ENCODE measurements at regions not wholly inside any gene's neighbourhood (a gene's known extent, or its start where the extent isn't known, plus 50 kb on each side); places are given as distances from the start of the nearest gene placed in this dataset.

DNA sequence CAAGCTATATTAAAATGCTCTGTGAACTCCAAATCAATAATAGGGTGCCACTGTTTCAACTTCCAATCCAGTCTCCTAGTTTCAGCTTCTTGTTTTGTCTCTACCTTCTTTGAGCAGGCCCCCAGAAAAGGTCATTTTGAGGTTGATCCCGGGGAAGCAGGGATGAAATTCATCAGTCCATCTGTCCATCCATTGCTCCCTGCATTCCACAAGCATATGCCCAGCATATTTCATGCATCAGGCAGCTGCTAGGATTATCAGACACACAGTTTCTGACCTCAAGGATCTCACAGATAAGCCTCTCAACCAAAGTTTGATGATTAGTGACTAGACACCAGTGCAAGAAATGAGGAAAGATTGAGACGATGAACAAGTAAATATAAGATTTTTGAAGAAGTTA, 186.6 kb upstream of the PDE1C start:
- Histone ChIP-seq H3K36me3 (ENCODE audit: control insufficient read depth in 2 of 2, extremely low read depth in 1 of 2, insufficient read depth in 2 of 2, low read length in 2 of 2) (no peaks in the 10 kb centered on the region), H3K9me3 (ENCODE audit: control insufficient read depth, low read depth, low read length) (no peaks in the 10 kb centered on the region), H4K20me1 (ENCODE audit: control insufficient read depth, extremely low read depth, insufficient read depth, low read length) (no peaks in the 10 kb centered on the region), H3K27ac (ENCODE audit: control insufficient read depth, insufficient read depth, low read length) (no peak overlapping the region), H2AFZ (ENCODE audit: control insufficient read depth, low read length) (no peak overlapping the region), H3K9me1 (ENCODE audit: control insufficient read depth, extremely low read depth, insufficient read depth, low read length) (no peaks in the 10 kb centered on the region), H3K4me1 (ENCODE audit: control insufficient read depth, extremely low read depth, insufficient read depth, low read length) (no peaks in the 10 kb centered on the region), H3K4me3 (ENCODE audit: control insufficient read depth in 2 of 3, extremely low read depth in 1 of 3, insufficient read depth in 2 of 3, low read depth in 1 of 3, low read length in 3 of 3) (no peak overlapping the region), H3K79me2 (ENCODE audit: control insufficient read depth, insufficient read depth, low read length) (no peaks in the 10 kb centered on the region), H3K4me2 (ENCODE audit: control insufficient read depth, extremely low read depth, insufficient read depth, low read depth, low read length) (no peak overlapping the region), H3K27me3 (ENCODE audit: control insufficient read depth, extremely low read depth, insufficient read depth, low read length) (no peaks in the 10 kb centered on the region), H3K9ac (ENCODE audit: control insufficient read depth, extremely low read depth, insufficient read depth, low read length) (no peak overlapping the region)
- DNase-seq (ENCODE audit: low read depth, low spot score) (no peak), FAIRE-seq (no peak)
- TF ChIP-seq, protein P1, sequence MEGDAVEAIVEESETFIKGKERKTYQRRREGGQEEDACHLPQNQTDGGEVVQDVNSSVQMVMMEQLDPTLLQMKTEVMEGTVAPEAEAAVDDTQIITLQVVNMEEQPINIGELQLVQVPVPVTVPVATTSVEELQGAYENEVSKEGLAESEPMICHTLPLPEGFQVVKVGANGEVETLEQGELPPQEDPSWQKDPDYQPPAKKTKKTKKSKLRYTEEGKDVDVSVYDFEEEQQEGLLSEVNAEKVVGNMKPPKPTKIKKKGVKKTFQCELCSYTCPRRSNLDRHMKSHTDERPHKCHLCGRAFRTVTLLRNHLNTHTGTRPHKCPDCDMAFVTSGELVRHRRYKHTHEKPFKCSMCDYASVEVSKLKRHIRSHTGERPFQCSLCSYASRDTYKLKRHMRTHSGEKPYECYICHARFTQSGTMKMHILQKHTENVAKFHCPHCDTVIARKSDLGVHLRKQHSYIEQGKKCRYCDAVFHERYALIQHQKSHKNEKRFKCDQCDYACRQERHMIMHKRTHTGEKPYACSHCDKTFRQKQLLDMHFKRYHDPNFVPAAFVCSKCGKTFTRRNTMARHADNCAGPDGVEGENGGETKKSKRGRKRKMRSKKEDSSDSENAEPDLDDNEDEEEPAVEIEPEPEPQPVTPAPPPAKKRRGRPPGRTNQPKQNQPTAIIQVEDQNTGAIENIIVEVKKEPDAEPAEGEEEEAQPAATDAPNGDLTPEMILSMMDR (optimal IDR thresholded peaks at IDR 0.05 in 1 of 3, IDR thresholded peaks at IDR 0.05 in 1 of 3, conservative IDR thresholded peaks at IDR 0.05 in 1 of 3; ENCODE audit: extremely low read depth in 1 of 3, insufficient read depth in 2 of 3, low read length in 3 of 3), result no peak
- no peak for TF ChIP-seq EZH2 (IDR thresholded peaks at IDR 0.05; ENCODE audit: low read length)
- dilution Hi-C loops (cut with MboI; ENCODE audit: extremely low pct_ligation_motif_present, low sequenced_read_pairs), result no loop called here

DNA sequence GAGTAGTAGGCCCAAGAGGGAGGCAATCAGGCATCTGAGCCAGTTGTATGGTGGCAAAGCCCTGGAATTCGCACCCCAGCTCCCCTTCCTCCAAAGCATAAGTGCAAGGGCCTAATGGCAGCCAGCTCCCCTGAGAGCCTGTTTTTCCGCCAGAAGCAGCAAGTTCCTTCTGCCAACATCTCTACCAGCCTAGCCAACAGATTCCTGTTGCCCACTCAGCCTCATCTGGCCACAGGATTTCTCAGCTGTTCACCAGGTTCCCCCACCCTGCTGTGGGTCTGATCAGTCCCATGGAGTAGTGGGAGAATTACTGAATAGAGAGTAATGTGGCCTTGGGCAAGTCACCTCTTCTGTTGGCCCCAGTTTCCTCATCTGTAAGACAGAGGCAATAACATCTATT, 186.2 kb upstream of the PDE1C start:
- no peaks in the 10 kb centered on the region for H3K9me3 ChIP-seq (ENCODE audit: control insufficient read depth, low read depth, low read length)
- H3K4me2 ChIP-seq (ENCODE audit: control insufficient read depth, extremely low read depth, insufficient read depth, low read depth, low read length), result no peak overlapping the region
- dilution Hi-C loops (cut with MboI; ENCODE audit: extremely low pct_ligation_motif_present, low sequenced_read_pairs), result no loop called here
- no peak overlapping the region for H2AFZ ChIP-seq (ENCODE audit: control insufficient read depth, low read length)
- no peaks in the 10 kb centered on the region for H3K79me2 ChIP-seq (ENCODE audit: control insufficient read depth, insufficient read depth, low read length)
- peaks cover 2% of the 10 kb centered on the region for H3K27me3 ChIP-seq (ENCODE audit: control insufficient read depth, extremely low read depth, insufficient read depth, low read length)
- no peak overlapping the region for H3K4me3 ChIP-seq (ENCODE audit: control insufficient read depth in 2 of 3, extremely low read depth in 1 of 3, insufficient read depth in 2 of 3, low read depth in 1 of 3, low read length in 3 of 3)
- no peak overlapping the region for H3K9ac ChIP-seq (ENCODE audit: control insufficient read depth, extremely low read depth, insufficient read depth, low read length)
- H3K27ac ChIP-seq (ENCODE audit: control insufficient read depth, insufficient read depth, low read length), result no peak overlapping the region
- H3K4me1 ChIP-seq (ENCODE audit: control insufficient read depth, extremely low read depth, insufficient read depth, low read length), result no peaks in the 10 kb centered on the region
- no peaks in the 10 kb centered on the region for H3K36me3 ChIP-seq (ENCODE audit: control insufficient read depth in 2 of 2, extremely low read depth in 1 of 2, insufficient read depth in 2 of 2, low read length in 2 of 2)
- TF ChIP-seq EZH2 (IDR thresholded peaks at IDR 0.05; ENCODE audit: low read length), result no peak
- TF ChIP-seq, protein P1 (optimal IDR thresholded peaks at IDR 0.05 in 1 of 3, IDR thresholded peaks at IDR 0.05 in 1 of 3, conservative IDR thresholded peaks at IDR 0.05 in 1 of 3; ENCODE audit: extremely low read depth in 1 of 3, insufficient read depth in 2 of 3, low read length in 3 of 3), result no peak
- FAIRE-seq, result no peak
- H4K20me1 ChIP-seq (ENCODE audit: control insufficient read depth, extremely low read depth, insufficient read depth, low read length), result no peaks in the 10 kb centered on the region
- no peaks in the 10 kb centered on the region for H3K9me1 ChIP-seq (ENCODE audit: control insufficient read depth, extremely low read depth, insufficient read depth, low read length)
- no peak for DNase-seq (ENCODE audit: low read depth, low spot score)
